Right lobe of liver (tissue), 6 donors: ENCODE measurements at regions not wholly inside any gene's neighbourhood (a gene's known extent, or its start where the extent isn't known, plus 50 kb on each side); places are given as distances from the start of the nearest gene placed in this dataset.

Experiments used
- ATAC-seq, 4 donors: fragments of 200-7000 bp; cut with Tn5 transposase; one replicate each; pipeline ENCODE4 v1.9.1; 2020; ENCODE audit warnings: mild to moderate bottlenecking in 4 of 4, moderate library complexity in 4 of 4
- DNase-seq, 3 donors: peaks; one replicate each; pipeline ENCODE4 v3.0.0-alpha.2; 2020
- H3K27ac ChIP-seq, 3 donors: fragments of 200-600 bp; one replicate each; pipeline ENCODE4 v1.8.0; 2022
- H3K27me3 ChIP-seq, 2 donors: fragments of 200-600 bp; one replicate each; pipeline ENCODE4 v1.8.0; 2022
- H3K36me3 ChIP-seq, 4 donors: fragments of 200-600 bp; sonication (generic) in 1 of 4; one replicate each; pipeline versions ENCODE4 v1.5.1 to v1.8.0; 2017 to 2022; ENCODE audit warnings: control low read depth in 1 of 4
- H3K4me1 ChIP-seq, 4 donors: fragments of 200-600 bp; sonication (generic) in 1 of 4; one replicate each; pipeline versions ENCODE4 v1.5.1 to v1.8.0; 2017 to 2022; ENCODE audit warnings: control low read depth in 1 of 4
- H3K4me3 ChIP-seq, 3 donors: fragments of 200-600 bp; one replicate each; pipeline ENCODE4 v1.8.0; 2022
- H3K9me3 ChIP-seq, 4 donors: fragments of 200-600 bp; sonication (generic) in 1 of 4; one replicate each; pipeline versions ENCODE4 v1.5.1 to v1.8.0; 2017 to 2022; ENCODE audit warnings: control low read depth in 1 of 4
- CTCF ChIP-seq, 4 donors: fragments of 200-600 bp in 3 of 4; fragments of 450-650 bp in 1 of 4; IDR thresholded peaks; one replicate each; pipeline versions ENCODE4 v1.5.1 to v1.8.0; 2016 to 2022; ENCODE audit warnings: antibody characterized with exemption in 4 of 4, mild to moderate bottlenecking in 2 of 4
- POLR2A ChIP-seq: fragments of 450-650 bp; IDR thresholded peaks from one replicate; pipeline ENCODE4 v1.6.1; 2017; ENCODE audit warnings: antibody characterized with exemption, mild to moderate bottlenecking
- WGBS: methylation state at CpG from one replicate; pipeline ENCODE4 v1.1.6; 2018; ENCODE audit warnings: low coverage, low lambda C conversion rate; ENCODE audit not compliant: insufficient coverage; ENCODE audit errors: missing lambda C conversion rate; 5-methylcytosine and 5-hydroxymethylcytosine counted together
- intact Hi-C, 2 donors: fragments of 100-400 bp; cut with DNase I; formaldehyde crosslinking; loops; one replicate each; pipeline versions ENCODE4 v1.11.2 to v1.14.1; 2022
- donor health status: DM: no; HTN: yes; CAD: no.
- donor health status: DM: no; HTN: no; CAD: no.
- donor health status: DM: no; HTN: no; CAD: no.
- donor health status: DM: no; HTN: yes; CAD: no.
- donor health status: DM: no; HTN: yes; CAD: no.

GRCh38 chr2:16466821-16467151 lies 198.8 kb downstream of the CYRIA start:
- H3K9me3 ChIP-seq, result no peaks in the 10 kb centered on the region
- DNase-seq (no peak), ATAC-seq (no peak)
- intact Hi-C loops, result no loop called here
- H3K36me3 ChIP-seq, result no peaks in the 10 kb centered on the region
- H3K4me3 ChIP-seq, result no peak overlapping the region
- H3K27ac ChIP-seq, result no peak overlapping the region
- H3K4me1 ChIP-seq, result peaks cover 0 to 7% (median 0%) of the 10 kb centered on the region in 4 donors
- WGBS, result 10% methylated on average over 2 of the region's 2 CpGs
- no peak for TF ChIP-seq CTCF (IDR thresholded peaks at IDR 0.05)
- H3K27me3 ChIP-seq, result no peaks in the 10 kb centered on the region

GRCh38 chr2:16466133-16466820 lies 199.4 kb downstream of the CYRIA start:
- no peaks in the 10 kb centered on the region for H3K36me3 ChIP-seq
- WGBS, result 60% methylated on average over 3 of the region's 8 CpGs
- no peak overlapping the region for H3K27ac ChIP-seq
- TF ChIP-seq POLR2A, result no peak
- no peak for TF ChIP-seq CTCF (IDR thresholded peaks at IDR 0.05)
- no peaks in the 10 kb centered on the region for H3K9me3 ChIP-seq
- no peak overlapping the region for H3K4me3 ChIP-seq
- no peaks in the 10 kb centered on the region for H3K27me3 ChIP-seq
- DNase-seq (no peak), ATAC-seq (no peak)
- peaks cover 0 to 7% (median 0%) of the 10 kb centered on the region in 4 donors for H3K4me1 ChIP-seq
- intact Hi-C loops, result no loop called here

- TF ChIP-seq CTCF (IDR thresholded peaks at IDR 0.05), result no peak
- no peak for TF ChIP-seq POLR2A
- no peak overlapping the region for H3K27ac ChIP-seq
- ATAC-seq, result peak in 2 of 4 donors; percentile 48 to 76
Measured at GRCh38 chr2:16464641-16465040, 201.0 kb downstream of the CYRIA start.

GRCh38 chr2:16462958-16463357 lies 202.7 kb downstream of the CYRIA start:
- Histone ChIP-seq H3K9me3 (no peaks in the 10 kb centered on the region), H3K27ac (no peak overlapping the region), H3K4me1 (peaks cover 0 to 7% (median 0%) of the 10 kb centered on the region in 4 donors), H3K27me3 (no peaks in the 10 kb centered on the region), H3K36me3 (no peaks in the 10 kb centered on the region), H3K4me3 (no peak overlapping the region)
- no peak for TF ChIP-seq CTCF (IDR thresholded peaks at IDR 0.05)
- no peak for TF ChIP-seq POLR2A
- DNase-seq (no peak), ATAC-seq (peak; percentile 47 to 83 (median 72))
- WGBS, result 11% methylated on average over 5 of the region's 5 CpGs
- intact Hi-C loops, result no loop called here

More at GRCh38 chr2:16464641-16465040, 201.0 kb downstream of the CYRIA start:
- H3K4me1 ChIP-seq, result peaks cover 0 to 7% (median 0%) of the 10 kb centered on the region in 4 donors
- no peak for DNase-seq
- 45% methylated on average over 3 of the region's 3 CpGs for WGBS
- H3K9me3 ChIP-seq, result no peaks in the 10 kb centered on the region
- no peaks in the 10 kb centered on the region for H3K27me3 ChIP-seq
- no peaks in the 10 kb centered on the region for H3K36me3 ChIP-seq
- intact Hi-C loops, result no loop called here
- H3K4me3 ChIP-seq, result no peak overlapping the region
